ENCODE measurements at regions not wholly inside any gene's neighbourhood (a gene's known extent, or its start where the extent isn't known, plus 50 kb on each side); places are given as distances from the start of the nearest gene placed in this dataset.
"Not testable (repeated sequence)": the region's sequence is repeated elsewhere in the genome, so short reads cannot be mapped to it uniquely, and the experiment has no call there.

- 58 to 68% methylated on average over 7 of the region's 7 CpGs for WGBS, 2 experiments
- no peak overlapping the region for H3K27ac ChIP-seq (ENCODE audit: insufficient read depth, low read depth, low read length, poor library complexity, severe bottlenecking)
These were observed 121.4 kb downstream of the ENC1 start for GRCh38 chr5:74519161-74519571.

GRCh38 chr5:74517700-74518099 is 122.8 kb downstream of the ENC1 start:
- no peak overlapping the region for H3K27ac ChIP-seq (ENCODE audit: insufficient read depth, low read depth, low read length, poor library complexity, severe bottlenecking)
- H3K4me1 ChIP-seq (ENCODE audit: control insufficient read depth, insufficient read depth, low read length): peaks cover 21% of the 10 kb centered on the region
- H3K36me3 ChIP-seq (ENCODE audit: control insufficient read depth, insufficient read depth, low read length): no peaks in the 10 kb centered on the region
- no peak overlapping the region for H3K4me3 ChIP-seq (ENCODE audit: insufficient read depth, low read depth, low read length)
- no peaks in the 10 kb centered on the region for H3K27me3 ChIP-seq (ENCODE audit: control insufficient read depth, insufficient read depth, low read length, poor library complexity, severe bottlenecking)
- H3K9me3 ChIP-seq (ENCODE audit: control insufficient read depth, low read length): no peaks in the 10 kb centered on the region

More at GRCh38 chr5:74519161-74519571, 121.4 kb downstream of the ENC1 start:
- no peaks in the 10 kb centered on the region for H3K36me3 ChIP-seq (ENCODE audit: control insufficient read depth, insufficient read depth, low read length)
- no peak overlapping the region for H3K4me3 ChIP-seq (ENCODE audit: insufficient read depth, low read depth, low read length)
- H3K4me1 ChIP-seq (ENCODE audit: control insufficient read depth, insufficient read depth, low read length): peaks cover 17% of the 10 kb centered on the region
- no peaks in the 10 kb centered on the region for H3K27me3 ChIP-seq (ENCODE audit: control insufficient read depth, insufficient read depth, low read length, poor library complexity, severe bottlenecking)
- H3K9me3 ChIP-seq (ENCODE audit: control insufficient read depth, low read length): no peaks in the 10 kb centered on the region

- Histone ChIP-seq H3K36me3 (ENCODE audit: control insufficient read depth, insufficient read depth, low read length) (no peaks in the 10 kb centered on the region), H3K27me3 (ENCODE audit: control insufficient read depth, insufficient read depth, low read length, poor library complexity, severe bottlenecking) (no peaks in the 10 kb centered on the region), H3K4me3 (ENCODE audit: insufficient read depth, low read depth, low read length) (no peak overlapping the region), H3K27ac (ENCODE audit: insufficient read depth, low read depth, low read length, poor library complexity, severe bottlenecking) (no peak overlapping the region), H3K4me1 (ENCODE audit: control insufficient read depth, insufficient read depth, low read length) (peaks cover 21% of the 10 kb centered on the region), H3K9me3 (ENCODE audit: control insufficient read depth, low read length) (no peaks in the 10 kb centered on the region)
- 30 to 36% methylated on average over 2 of the region's 2 CpGs for WGBS, 2 experiments
These were observed 124.3 kb downstream of the ENC1 start for GRCh38 chr5:74516211-74516636.

DNA sequence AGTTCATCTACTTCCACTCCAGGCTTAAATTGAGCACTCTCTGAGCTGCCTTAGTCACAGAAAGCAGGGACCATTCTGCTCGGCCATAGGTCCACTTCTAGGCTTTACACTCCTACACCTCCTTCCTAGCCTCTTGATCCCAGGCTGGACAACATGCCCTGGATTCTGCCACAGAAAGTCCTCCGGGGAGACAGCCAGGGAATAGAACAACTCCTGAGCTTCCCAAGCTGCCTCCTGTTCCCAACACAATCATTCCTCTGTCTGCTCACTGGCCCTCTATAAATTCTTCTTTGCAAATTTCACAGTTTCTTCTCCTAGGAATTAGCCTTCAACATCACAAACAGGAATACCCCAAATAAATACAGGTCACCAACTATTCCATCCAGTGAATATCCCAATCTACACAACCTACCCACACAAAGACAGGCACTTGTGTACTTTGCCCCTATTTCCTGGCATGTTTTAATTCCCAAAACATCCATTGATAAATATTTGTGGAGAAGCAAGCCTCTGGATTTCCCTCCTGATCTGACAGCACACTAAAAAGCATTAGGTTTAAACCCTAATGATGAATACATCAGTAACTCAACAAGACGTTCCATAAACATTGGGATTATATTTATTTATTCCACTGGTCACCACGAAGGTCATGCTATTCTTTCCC is 125.5 kb downstream of the ENC1 start:
- no peak overlapping the region for H3K27ac ChIP-seq (ENCODE audit: insufficient read depth, low read depth, low read length, poor library complexity, severe bottlenecking)
- no peak overlapping the region for H3K4me3 ChIP-seq (ENCODE audit: insufficient read depth, low read depth, low read length)
- no peaks in the 10 kb centered on the region for H3K9me3 ChIP-seq (ENCODE audit: control insufficient read depth, low read length)
- no peaks in the 10 kb centered on the region for H3K27me3 ChIP-seq (ENCODE audit: control insufficient read depth, insufficient read depth, low read length, poor library complexity, severe bottlenecking)
- 85 to 88% methylated on average over 4 of the region's 4 CpGs for WGBS, 2 experiments
- H3K36me3 ChIP-seq (ENCODE audit: control insufficient read depth, insufficient read depth, low read length): no peaks in the 10 kb centered on the region
- peaks cover 21% of the 10 kb centered on the region for H3K4me1 ChIP-seq (ENCODE audit: control insufficient read depth, insufficient read depth, low read length)

DNA sequence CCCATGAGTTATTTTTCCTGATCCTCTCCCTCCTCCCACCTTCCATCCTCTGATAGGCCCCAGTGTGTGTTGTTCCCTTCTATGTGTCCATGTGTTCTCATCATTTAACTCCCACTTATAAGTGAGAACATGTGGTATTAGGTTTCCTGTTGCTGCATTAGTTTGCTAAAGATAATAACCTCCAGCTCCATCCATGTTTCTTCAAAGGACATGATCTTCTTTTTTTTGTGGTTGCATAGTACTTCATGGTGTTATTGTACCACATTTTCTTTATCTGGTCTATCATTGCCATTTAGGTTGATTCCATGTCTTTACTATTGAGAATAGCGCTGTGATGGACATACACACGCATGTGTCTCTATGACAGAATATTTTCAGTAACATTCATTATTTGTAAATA is 128.8 kb downstream of the ENC1 start:
- H3K27ac ChIP-seq (ENCODE audit: insufficient read depth, low read depth, low read length, poor library complexity, severe bottlenecking); H3K27me3 ChIP-seq (ENCODE audit: control insufficient read depth, insufficient read depth, low read length, poor library complexity, severe bottlenecking); H3K9me3 ChIP-seq (ENCODE audit: control insufficient read depth, low read length); H3K36me3 ChIP-seq (ENCODE audit: control insufficient read depth, insufficient read depth, low read length); H3K4me3 ChIP-seq (ENCODE audit: insufficient read depth, low read depth, low read length): not testable (repeated sequence)
- WGBS, 2 experiments: 100% methylated on average over 1 to 2 of the region's 2 CpGs
- peaks cover 17% of the 10 kb centered on the region for H3K4me1 ChIP-seq (ENCODE audit: control insufficient read depth, insufficient read depth, low read length)

- Histone ChIP-seq H3K27ac (ENCODE audit: insufficient read depth, low read depth, low read length, poor library complexity, severe bottlenecking) (no peak overlapping the region), H3K4me1 (ENCODE audit: control insufficient read depth, insufficient read depth, low read length) (peaks cover 10% of the 10 kb centered on the region), H3K36me3 (ENCODE audit: control insufficient read depth, insufficient read depth, low read length) (no peaks in the 10 kb centered on the region), H3K9me3 (ENCODE audit: control insufficient read depth, low read length) (no peaks in the 10 kb centered on the region), H3K27me3 (ENCODE audit: control insufficient read depth, insufficient read depth, low read length, poor library complexity, severe bottlenecking) (no peaks in the 10 kb centered on the region), H3K4me3 (ENCODE audit: insufficient read depth, low read depth, low read length) (no peak overlapping the region)
- WGBS, 2 experiments: 92 to 100% methylated on average over 1 of the region's 1 CpG
These were observed 130.0 kb downstream of the ENC1 start for GRCh38 chr5:74510476-74511075.

DNA sequence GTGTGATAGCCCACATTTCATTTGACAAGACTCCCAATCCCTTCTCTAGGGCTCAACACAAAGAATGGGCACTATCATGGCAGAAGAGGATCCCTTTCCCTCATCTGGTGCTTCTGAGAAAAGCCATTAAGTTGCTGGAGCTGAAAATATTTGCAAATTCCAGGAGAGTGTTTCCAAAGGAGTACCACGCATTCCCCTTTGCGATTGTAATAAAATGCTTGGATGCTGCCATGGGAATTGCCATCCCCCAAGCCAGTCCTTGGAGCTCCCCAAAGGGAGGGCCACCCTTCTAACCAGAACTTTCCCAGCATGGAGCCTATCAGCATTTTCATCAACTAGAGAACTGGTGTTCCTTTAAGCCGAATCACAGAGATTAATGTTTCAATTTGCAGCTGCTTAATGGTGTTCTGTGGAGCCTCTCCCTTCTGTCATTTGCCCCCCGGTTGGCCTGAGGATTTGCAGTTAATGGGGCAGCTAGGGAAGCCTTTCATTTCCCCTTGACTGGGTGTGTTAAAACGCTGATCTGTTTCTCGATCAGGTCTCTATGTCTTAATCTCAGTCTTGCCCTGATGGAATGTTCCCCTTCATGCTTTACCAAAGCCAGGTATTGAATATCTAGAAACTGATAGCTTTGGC is 133.0 kb downstream of the ENC1 start:
- Histone ChIP-seq H3K27ac (ENCODE audit: insufficient read depth, low read depth, low read length, poor library complexity, severe bottlenecking) (no peak overlapping the region), H3K4me3 (ENCODE audit: insufficient read depth, low read depth, low read length) (no peak overlapping the region), H3K9me3 (ENCODE audit: control insufficient read depth, low read length) (no peaks in the 10 kb centered on the region), H3K27me3 (ENCODE audit: control insufficient read depth, insufficient read depth, low read length, poor library complexity, severe bottlenecking) (no peaks in the 10 kb centered on the region), H3K4me1 (ENCODE audit: control insufficient read depth, insufficient read depth, low read length) (peaks cover 8% of the 10 kb centered on the region), H3K36me3 (ENCODE audit: control insufficient read depth, insufficient read depth, low read length) (no peaks in the 10 kb centered on the region)
- WGBS, 2 experiments: 85 to 90% methylated on average over 6 of the region's 6 CpGs

DNA sequence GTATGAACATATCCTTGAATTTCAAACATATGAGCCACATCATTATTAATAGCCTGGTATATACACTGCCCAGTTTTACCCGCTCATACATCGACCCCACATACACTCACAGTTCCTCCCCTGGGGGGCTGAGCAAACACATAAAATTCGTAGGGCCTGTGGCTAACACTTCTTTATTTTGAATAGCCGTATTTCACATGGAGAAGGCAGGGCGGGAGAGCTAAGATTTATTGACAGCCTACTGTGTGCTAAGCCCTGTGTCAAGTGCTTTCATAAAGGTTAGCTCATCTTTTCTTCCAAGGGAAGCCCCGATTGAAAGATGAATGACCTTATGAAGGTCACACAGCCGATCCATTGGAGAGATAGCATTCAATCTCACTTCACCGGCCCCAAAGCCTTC is 134.4 kb downstream of the ENC1 start:
- peaks cover 8% of the 10 kb centered on the region for H3K4me1 ChIP-seq (ENCODE audit: control insufficient read depth, insufficient read depth, low read length)
- no peaks in the 10 kb centered on the region for H3K9me3 ChIP-seq (ENCODE audit: control insufficient read depth, low read length)
- H3K4me3 ChIP-seq (ENCODE audit: insufficient read depth, low read depth, low read length): no peak overlapping the region
- no peaks in the 10 kb centered on the region for H3K27me3 ChIP-seq (ENCODE audit: control insufficient read depth, insufficient read depth, low read length, poor library complexity, severe bottlenecking)
- no peaks in the 10 kb centered on the region for H3K36me3 ChIP-seq (ENCODE audit: control insufficient read depth, insufficient read depth, low read length)
- no peak overlapping the region for H3K27ac ChIP-seq (ENCODE audit: insufficient read depth, low read depth, low read length, poor library complexity, severe bottlenecking)
- 85 to 87% methylated on average over 8 of the region's 8 CpGs for WGBS, 2 experiments

DNA sequence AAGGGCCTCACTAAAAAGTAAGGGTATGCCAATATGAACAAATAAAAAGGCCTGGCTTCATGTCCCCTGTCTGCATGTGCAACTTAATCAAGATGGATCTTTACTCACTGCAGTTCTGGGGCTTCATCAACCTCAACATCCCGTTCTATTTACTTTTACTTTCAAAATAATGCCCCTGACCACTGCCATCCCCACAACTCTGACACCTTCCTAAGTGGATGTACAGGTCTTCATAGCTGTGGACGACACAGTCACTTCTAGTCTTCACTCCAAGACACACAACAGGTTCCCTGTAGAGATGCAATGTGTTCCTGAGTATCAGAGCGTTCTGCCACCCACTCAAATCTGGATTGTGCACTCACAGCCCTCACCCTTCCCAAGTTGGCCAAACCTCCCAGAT is 136.1 kb downstream of the ENC1 start:
- WGBS, 2 experiments: 93 to 95% methylated on average over 3 of the region's 3 CpGs
- H3K36me3 ChIP-seq (ENCODE audit: control insufficient read depth, insufficient read depth, low read length): no peaks in the 10 kb centered on the region
- H3K27me3 ChIP-seq (ENCODE audit: control insufficient read depth, insufficient read depth, low read length, poor library complexity, severe bottlenecking): no peaks in the 10 kb centered on the region
- no peak overlapping the region for H3K4me3 ChIP-seq (ENCODE audit: insufficient read depth, low read depth, low read length)
- H3K4me1 ChIP-seq (ENCODE audit: control insufficient read depth, insufficient read depth, low read length): peaks cover 8% of the 10 kb centered on the region
- no peaks in the 10 kb centered on the region for H3K9me3 ChIP-seq (ENCODE audit: control insufficient read depth, low read length)
- H3K27ac ChIP-seq (ENCODE audit: insufficient read depth, low read depth, low read length, poor library complexity, severe bottlenecking): no peak overlapping the region

DNA sequence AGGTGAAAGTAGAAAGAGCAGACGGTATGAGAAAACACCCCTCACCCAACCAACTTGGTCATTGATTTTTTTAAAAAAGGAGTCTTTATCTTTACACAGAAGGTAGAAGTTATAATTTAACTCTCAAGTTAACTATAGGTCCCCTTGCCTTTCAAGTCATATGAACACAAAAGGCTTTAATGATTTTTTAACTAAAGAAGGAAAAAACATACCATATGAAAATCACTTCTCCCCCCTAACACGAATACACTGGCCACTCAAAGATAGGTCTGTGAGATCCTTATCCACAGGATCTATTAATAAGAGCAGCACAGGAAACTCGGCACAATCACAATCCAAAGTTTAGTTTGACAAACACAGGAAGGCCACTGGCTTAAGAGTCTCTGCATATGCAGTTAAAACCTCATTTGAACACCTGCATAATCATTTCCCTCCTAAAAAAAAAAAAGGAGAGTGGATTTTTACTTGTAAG is 138.0 kb downstream of the ENC1 start:
- Histone ChIP-seq H3K4me3 (ENCODE audit: insufficient read depth, low read depth, low read length) (no peak overlapping the region), H3K9me3 (ENCODE audit: control insufficient read depth, low read length) (no peaks in the 10 kb centered on the region), H3K36me3 (ENCODE audit: control insufficient read depth, insufficient read depth, low read length) (no peaks in the 10 kb centered on the region), H3K27me3 (ENCODE audit: control insufficient read depth, insufficient read depth, low read length, poor library complexity, severe bottlenecking) (no peaks in the 10 kb centered on the region), H3K4me1 (ENCODE audit: control insufficient read depth, insufficient read depth, low read length) (peaks cover 8% of the 10 kb centered on the region), H3K27ac (ENCODE audit: insufficient read depth, low read depth, low read length, poor library complexity, severe bottlenecking) (no peak overlapping the region)
- 88 to 90% methylated on average over 2 of the region's 3 CpGs for WGBS, 2 experiments

All from ectodermal cell (in vitro differentiated cells).